AG09309 (cell line): ENCODE measurements at regions not wholly inside any gene's neighbourhood (a gene's known extent, or its start where the extent isn't known, plus 50 kb on each side); places are given as distances from the start of the nearest gene placed in this dataset.

ENCODE experiments used
- DNase-seq: peaks from one replicate; pipeline ENCODE4 v3.0.0-alpha.2; 2010; ENCODE audit warnings: low read depth
- H3K4me3 ChIP-seq: 2 replicates; pipeline ENCODE4 v1.5.1; 2011; ENCODE audit warnings: mild to moderate bottlenecking, low read depth, low read length, moderate library complexity; ENCODE audit not compliant: control insufficient read depth
- CTCF ChIP-seq: IDR thresholded peaks from 2 replicates; pipeline ENCODE4 v1.5.1; 2011; ENCODE audit warnings: mild to moderate bottlenecking, low read depth, low read length, inconsistent platforms; ENCODE audit not compliant: insufficient read depth, control insufficient read depth; ENCODE audit errors: missing control alignments

- no peak overlapping the region for H3K4me3 ChIP-seq
- no peak for TF ChIP-seq CTCF
- DNase-seq: no peak
These were observed 96.6 kb downstream of the TMEM17 start for GRCh38 chr2:62409442-62409841.

DNA sequence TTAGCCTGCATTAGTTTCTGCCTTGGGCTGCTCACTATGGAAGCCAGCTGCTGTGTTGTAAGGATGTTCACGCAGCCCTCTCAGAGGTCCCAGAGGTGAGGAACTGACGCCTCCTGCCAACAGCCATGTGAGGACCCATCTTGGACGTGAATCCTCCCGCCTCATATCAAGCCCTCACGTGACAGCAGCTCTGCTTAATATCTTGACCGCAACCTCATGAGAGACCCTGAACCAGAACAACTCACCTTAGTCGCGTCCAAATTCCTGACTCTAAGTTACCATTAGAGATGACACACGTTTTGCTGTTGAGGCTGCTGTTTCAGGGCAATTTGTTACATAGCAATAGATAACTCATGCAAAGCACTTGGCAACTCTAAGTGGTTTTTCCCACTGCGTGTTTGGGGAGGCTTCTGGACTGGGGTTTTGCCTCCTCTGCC is 97.7 kb downstream of the TMEM17 start:
- no peak for TF ChIP-seq CTCF
- DNase-seq: no peak
- H3K4me3 ChIP-seq: no peak overlapping the region

- H3K4me3 ChIP-seq: no peak overlapping the region
- TF ChIP-seq CTCF: no peak
- DNase-seq: no peak
These were observed 98.2 kb downstream of the TMEM17 start for GRCh38 chr2:62407838-62408237.

DNA sequence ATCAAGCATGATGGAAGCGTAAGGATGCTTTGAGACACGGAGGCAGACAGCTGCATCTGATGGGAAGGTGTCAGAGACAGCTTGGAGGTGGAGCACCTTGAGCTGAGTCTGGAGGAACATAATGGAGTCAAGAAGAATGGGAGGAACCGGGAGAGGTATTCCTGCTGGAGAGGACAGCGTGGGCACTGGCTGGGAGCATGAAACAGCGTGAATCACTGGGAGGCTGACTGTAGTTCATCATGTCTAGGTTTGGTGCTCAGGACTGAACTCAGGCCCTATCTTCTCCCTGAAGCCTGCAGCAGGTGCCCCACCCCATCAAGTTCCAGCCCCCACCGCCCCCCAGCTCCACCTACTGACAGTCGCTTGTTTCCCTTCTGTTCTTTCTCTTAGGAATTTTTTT is 98.6 kb downstream of the TMEM17 start:
- TF ChIP-seq CTCF: no peak
- no peak overlapping the region for H3K4me3 ChIP-seq
- no peak for DNase-seq

GRCh38 chr2:62406573-62407043 is 99.4 kb downstream of the TMEM17 start:
- no peak overlapping the region for H3K4me3 ChIP-seq
- TF ChIP-seq CTCF: no peak
- no peak for DNase-seq

DNA sequence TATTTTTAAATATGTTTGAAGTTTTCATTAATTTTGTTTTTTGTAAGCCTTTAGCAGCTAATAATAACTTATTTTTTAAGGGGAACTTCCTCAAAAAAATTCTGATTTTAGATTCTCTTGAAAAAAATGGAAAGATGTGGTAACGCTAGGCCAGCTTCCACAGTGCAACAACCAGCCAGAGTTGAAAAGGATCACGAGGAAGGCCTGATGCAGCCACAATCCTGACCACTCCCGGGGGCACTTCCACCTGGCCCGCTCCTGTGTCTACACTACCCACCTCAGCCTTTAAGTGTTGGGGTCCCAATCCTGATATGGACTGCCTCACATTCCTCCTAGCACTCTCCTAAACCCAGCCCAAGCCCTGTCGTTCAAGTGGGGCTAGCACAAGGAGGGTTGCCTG is 101.1 kb downstream of the TMEM17 start:
- no peak for DNase-seq
- no peak for TF ChIP-seq CTCF
- H3K4me3 ChIP-seq: no peak overlapping the region

GRCh38 chr2:62402156-62402555 is 103.8 kb downstream of the TMEM17 start:
- TF ChIP-seq CTCF: no peak
- no peak for DNase-seq
- no peak overlapping the region for H3K4me3 ChIP-seq
